ENCODE measurements at regions not wholly inside any gene's neighbourhood (a gene's known extent, or its start where the extent isn't known, plus 50 kb on each side); places are given as distances from the start of the nearest gene placed in this dataset.

- no peak overlapping the region for H3K4me3 Mint-ChIP-seq
- H3K36me3 ChIP-seq (replicated peaks in 1 of 2; ENCODE audit: control extremely low read depth in 1 of 2, control insufficient read depth in 1 of 2, extremely low read depth in 1 of 2, insufficient read depth in 2 of 2, low read length in 1 of 2): no peaks in the 10 kb centered on the region
- DNase-seq (no peak), ATAC-seq (ENCODE audit: low read depth) (no peak)
- no peak overlapping the region for H3K27ac ChIP-seq (ENCODE audit: low read length in 2 of 2)
- no peaks in the 10 kb centered on the region for H4K20me1 ChIP-seq (ENCODE audit: control insufficient read depth, insufficient read depth, low read length, poor library complexity, severe bottlenecking)
- no peak overlapping the region for H3K4me2 ChIP-seq (replicated peaks; ENCODE audit: low read depth, low read length, poor library complexity, severe bottlenecking)
- H3K27me3 ChIP-seq (replicated peaks in 1 of 4; ENCODE audit: control extremely low read depth in 1 of 4, control insufficient read depth in 3 of 4, insufficient read depth in 4 of 4, low read length in 3 of 4): no peaks in the 10 kb centered on the region
- H3K4me1 ChIP-seq (ENCODE audit: control insufficient read depth in 2 of 2, insufficient read depth in 2 of 2, low read length in 2 of 2): no peaks in the 10 kb centered on the region
- no peaks in the 10 kb centered on the region for H3K79me2 ChIP-seq (ENCODE audit: control insufficient read depth, insufficient read depth, low read length)
- no peaks in the 10 kb centered on the region for H3K4me1 Mint-ChIP-seq
- no peak overlapping the region for H2AFZ ChIP-seq (ENCODE audit: insufficient read depth, low read depth, low read length, poor library complexity, severe bottlenecking)
- peaks cover 0 to 3% (median 0%) of the 10 kb centered on the region in 3 donors for H3K9me3 ChIP-seq (ENCODE audit: control extremely low read depth in 1 of 3, control insufficient read depth in 2 of 3, insufficient read depth in 1 of 3, low read length in 2 of 3)
- no peaks in the 10 kb centered on the region for H3K27me3 Mint-ChIP-seq
- ChIA-PET CTCF (no interaction called here), POLR2A (no interaction called here)
- no peak overlapping the region for H3K9ac ChIP-seq (ENCODE audit: low read length)
- H3K9me3 Mint-ChIP-seq (ENCODE audit: insufficient read depth): peaks cover 5% of the 10 kb centered on the region
- no peak for TF ChIP-seq CTCF (IDR thresholded peaks at IDR 0.05)
- no peak for TF ChIP-seq EZH2 (IDR thresholded peaks at IDR 0.05; ENCODE audit: borderline replicate concordance, insufficient read depth, low read depth, low read length, poor library complexity, severe bottlenecking)
- H3K4me3 ChIP-seq (ENCODE audit: control extremely low read depth in 1 of 5, extremely low read depth in 1 of 5, insufficient read depth in 1 of 5, low read depth in 2 of 5, low read length in 4 of 5): no peak overlapping the region
- intact Hi-C loops (cut with micrococcal nuclease): no loop called here
- no peak overlapping the region for H3K27ac Mint-ChIP-seq
Observed at GRCh38 chr13:81446441-81446840, 1105.5 kb upstream of the SPRY2 start.

GRCh38 chr13:81442904-81443303, 1102.0 kb upstream of the SPRY2 start:
- WGBS (ENCODE audit: insufficient coverage): no CpG with 5 or more reads among the region's 1 CpG

More at GRCh38 chr13:81442904-81443303, 1102.0 kb upstream of the SPRY2 start:
- Histone ChIP-seq H3K27me3 (replicated peaks in 1 of 4; ENCODE audit: control extremely low read depth in 1 of 4, control insufficient read depth in 3 of 4, insufficient read depth in 4 of 4, low read length in 3 of 4) (no peaks in the 10 kb centered on the region), H3K9me3 (ENCODE audit: control extremely low read depth in 1 of 3, control insufficient read depth in 2 of 3, insufficient read depth in 1 of 3, low read length in 2 of 3) (peaks cover 0 to 3% (median 0%) of the 10 kb centered on the region in 3 donors), H4K20me1 (ENCODE audit: control insufficient read depth, insufficient read depth, low read length, poor library complexity, severe bottlenecking) (no peaks in the 10 kb centered on the region), H3K79me2 (ENCODE audit: control insufficient read depth, insufficient read depth, low read length) (no peaks in the 10 kb centered on the region), H2AFZ (ENCODE audit: insufficient read depth, low read depth, low read length, poor library complexity, severe bottlenecking) (no peak overlapping the region), H3K27ac (ENCODE audit: low read length in 2 of 2) (no peak overlapping the region), H3K4me3 (ENCODE audit: control extremely low read depth in 1 of 5, extremely low read depth in 1 of 5, insufficient read depth in 1 of 5, low read depth in 2 of 5, low read length in 4 of 5) (no peak overlapping the region), H3K4me2 (replicated peaks; ENCODE audit: low read depth, low read length, poor library complexity, severe bottlenecking) (no peak overlapping the region), H3K9ac (ENCODE audit: low read length) (no peak overlapping the region), H3K4me1 (ENCODE audit: control insufficient read depth in 2 of 2, insufficient read depth in 2 of 2, low read length in 2 of 2) (no peaks in the 10 kb centered on the region), H3K36me3 (replicated peaks in 1 of 2; ENCODE audit: control extremely low read depth in 1 of 2, control insufficient read depth in 1 of 2, extremely low read depth in 1 of 2, insufficient read depth in 2 of 2, low read length in 1 of 2) (no peaks in the 10 kb centered on the region)
- peaks cover 5% of the 10 kb centered on the region for H3K9me3 Mint-ChIP-seq (ENCODE audit: insufficient read depth)
- no peaks in the 10 kb centered on the region for H3K4me1 Mint-ChIP-seq
- no peak overlapping the region for H3K4me3 Mint-ChIP-seq
- ATAC-seq (ENCODE audit: low read depth) (no peak), DNase-seq (no peak)
- intact Hi-C loops (cut with micrococcal nuclease): no loop called here
- ChIA-PET POLR2A (no interaction called here), CTCF (no interaction called here)
- H3K27me3 Mint-ChIP-seq: no peaks in the 10 kb centered on the region
- no peak overlapping the region for H3K27ac Mint-ChIP-seq
- no peak for TF ChIP-seq CTCF (IDR thresholded peaks at IDR 0.05)
- no peak for TF ChIP-seq EZH2 (IDR thresholded peaks at IDR 0.05; ENCODE audit: borderline replicate concordance, insufficient read depth, low read depth, low read length, poor library complexity, severe bottlenecking)
